Neural cell (in vitro differentiated cells): ENCODE measurements at regions not wholly inside any gene's neighbourhood (a gene's known extent, or its start where the extent isn't known, plus 50 kb on each side); places are given as distances from the start of the nearest gene placed in this dataset.
"Not testable (repeated sequence)": the region's sequence is repeated elsewhere in the genome, so short reads cannot be mapped to it uniquely, and the experiment has no call there.

ENCODE experiments used
- CTCF ChIP-seq: fragments of 450-650 bp; IDR thresholded peaks from 2 replicates; pipeline ENCODE4 v1.5.1; 2014; ENCODE audit warnings: antibody characterized with exemption, mild to moderate bottlenecking, moderate library complexity; ENCODE audit not compliant: poor library complexity, severe bottlenecking
- POLR2AphosphoS5 ChIP-seq: IDR thresholded peaks from 2 replicates; pipeline ENCODE4 v1.6.1; 2012
- TAF1 ChIP-seq: IDR thresholded peaks from 2 replicates; pipeline ENCODE4 v1.6.1; 2012; ENCODE audit warnings: low read depth

- TF ChIP-seq POLR2AphosphoS5, CTCF, TAF1: not testable (repeated sequence)
Measured at GRCh38 chr20:1799746-1800145, 95.5 kb upstream of the SIRPA start.
